OCI-LY3 (cell line): ENCODE measurements at regions not wholly inside any gene's neighbourhood (a gene's known extent, or its start where the extent isn't known, plus 50 kb on each side); places are given as distances from the start of the nearest gene placed in this dataset.

Experiments used
- CTCF ChIP-seq: fragments of 200-600, 300-600 bp; sonication (generic); IDR thresholded peaks from 2 replicates; pipeline ENCODE4 v1.5.1; 2014; ENCODE audit warnings: antibody characterized with exemption, low read length, low read depth
- EZH2phosphoT487 ChIP-seq: fragments of 200-600 bp; shearing (Covaris generic); IDR thresholded peaks from 2 replicates; pipeline ENCODE4 v1.6.1; 2018; ENCODE audit warnings: antibody characterized with exemption, mixed run types, low read depth

GRCh38 chr22:47782328-47783075 lies 1020.1 kb downstream of the TBC1D22A start:
- TF ChIP-seq CTCF = no peak
- no peak for TF ChIP-seq EZH2phosphoT487
